D341Med (cell line): ENCODE measurements at regions not wholly inside any gene's neighbourhood (a gene's known extent, or its start where the extent isn't known, plus 50 kb on each side); places are given as distances from the start of the nearest gene placed in this dataset.
"Not testable (repeated sequence)": the region's sequence is repeated elsewhere in the genome, so short reads cannot be mapped to it uniquely, and the experiment has no call there.

Experiments used
- DNase-seq: peaks from one replicate; pipeline ENCODE4 v3.0.0; 2012; ENCODE audit warnings: low spot score

DNA sequence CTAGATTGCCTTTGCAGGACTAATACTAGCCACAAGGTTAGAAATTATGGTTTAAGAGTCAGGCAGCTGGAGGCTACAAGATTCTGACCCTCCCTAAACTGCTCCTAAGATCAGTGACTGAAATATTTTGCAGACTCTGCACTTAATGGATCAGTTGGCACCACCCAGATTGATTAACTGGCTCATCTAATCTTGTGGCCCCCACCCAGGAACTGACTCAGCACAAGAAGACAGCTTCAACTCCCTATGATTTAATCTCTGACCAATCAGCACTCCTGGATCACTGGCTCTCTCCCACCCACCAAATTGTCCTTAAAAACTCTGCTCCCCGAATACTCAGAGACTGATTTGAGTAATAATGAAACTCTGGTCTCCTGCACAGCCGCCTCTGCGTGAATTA lies 145.4 kb upstream of the LCORL start:
- DNase-seq, result no peak

DNA sequence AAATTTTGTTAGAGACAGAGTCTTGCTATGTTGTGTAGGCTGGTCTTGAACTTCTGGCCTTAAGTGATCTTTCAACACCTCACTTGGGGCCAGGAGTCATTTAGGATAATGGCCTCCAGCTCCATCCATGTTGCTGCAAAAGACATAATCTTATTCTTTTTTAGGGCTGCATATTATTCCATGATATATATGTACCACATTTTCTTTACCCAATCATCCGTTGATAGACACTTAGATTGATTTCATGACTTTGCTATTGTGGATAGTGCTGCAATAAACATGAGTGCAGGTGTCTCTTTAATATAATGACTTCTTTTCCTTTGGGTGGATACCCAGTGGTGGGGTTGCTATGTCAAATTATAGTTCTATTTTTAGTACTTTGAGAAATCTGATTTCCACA lies 140.9 kb upstream of the LCORL start:
- DNase-seq, result no peak

DNA sequence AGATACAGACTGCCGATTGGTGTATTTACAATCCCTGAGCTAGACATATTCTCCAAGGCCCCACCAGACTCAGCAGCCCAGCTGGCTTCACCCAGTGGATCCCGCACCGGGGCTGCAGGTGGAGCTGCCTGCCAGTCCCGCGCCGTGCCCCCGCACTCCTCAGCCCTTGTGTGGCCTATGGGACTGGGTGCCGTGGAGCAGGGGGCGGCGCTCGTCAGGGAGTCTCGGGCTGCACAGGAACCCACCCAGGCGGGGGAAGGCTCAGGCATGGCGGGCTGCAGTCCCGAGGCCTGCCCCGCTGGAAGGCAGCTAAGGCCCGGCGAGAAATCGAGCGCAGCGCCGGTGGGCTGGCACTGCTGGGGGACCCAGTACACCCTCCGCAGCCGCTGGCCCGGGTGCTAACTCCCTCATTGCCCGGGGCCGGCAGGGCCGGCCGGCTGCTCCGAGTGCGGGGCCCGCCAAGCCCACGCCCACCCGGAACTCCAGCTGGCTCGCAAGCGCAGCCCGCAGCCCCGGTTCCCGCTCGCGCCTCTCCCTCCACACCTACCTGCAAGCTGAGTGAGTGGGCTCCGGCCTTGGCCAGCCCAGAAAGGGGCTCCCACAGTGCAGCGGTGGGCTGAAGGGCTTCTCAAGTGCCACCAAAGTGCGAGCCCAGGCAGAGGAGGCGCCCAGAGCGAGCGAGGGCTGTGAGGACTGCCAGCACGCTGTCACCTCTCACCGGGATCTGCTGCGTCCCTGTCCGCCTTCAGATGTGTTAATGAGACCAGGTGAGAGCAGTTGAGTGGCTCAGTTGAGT lies 137.8 kb upstream of the LCORL start:
- not testable (repeated sequence) for DNase-seq

DNA sequence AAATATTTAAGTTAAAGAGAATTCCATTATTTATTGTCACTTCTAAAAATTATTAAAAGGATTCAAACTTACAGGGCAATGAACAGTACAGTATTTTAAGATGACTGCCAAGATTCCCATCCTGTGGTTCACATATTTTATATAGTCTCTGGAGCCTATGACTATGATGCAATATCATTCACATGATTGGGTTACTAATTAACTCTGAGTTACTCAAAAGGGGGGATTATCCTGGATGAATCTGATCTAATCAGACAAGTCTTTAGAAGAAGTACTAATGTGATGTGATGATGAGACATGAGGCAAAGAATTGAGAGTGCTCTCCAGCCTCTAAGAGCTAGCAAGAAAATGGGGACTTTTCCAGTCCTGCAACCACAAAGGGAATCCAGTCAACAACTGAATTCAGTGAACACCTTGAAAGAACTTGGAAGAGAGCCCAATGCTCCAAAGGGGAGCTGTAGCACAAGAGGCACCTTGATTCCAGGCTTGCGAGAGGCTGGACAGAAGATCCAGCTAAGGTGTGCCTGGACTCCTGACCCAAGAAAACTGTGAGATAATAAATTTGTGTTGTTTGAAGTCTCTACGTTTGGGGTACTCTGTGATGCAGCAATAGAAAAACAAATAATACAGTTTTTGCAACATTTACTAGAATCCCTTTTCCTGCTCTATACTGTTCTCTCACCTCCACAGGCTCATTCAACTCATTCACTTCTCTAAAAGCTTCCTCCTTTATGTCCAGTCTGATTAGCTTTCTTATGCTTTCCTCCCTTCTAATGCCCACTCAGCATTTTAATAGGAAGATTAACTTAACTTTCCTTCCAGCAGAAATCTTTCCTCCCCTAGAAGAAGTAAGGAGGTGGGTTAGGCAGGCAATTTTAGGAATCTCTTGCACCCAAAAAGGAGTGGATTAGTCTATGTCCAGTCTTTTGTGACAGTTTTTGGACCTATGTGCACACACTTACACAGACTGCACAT lies 133.8 kb upstream of the LCORL start:
- DNase-seq, result peak; percentile 41

DNA sequence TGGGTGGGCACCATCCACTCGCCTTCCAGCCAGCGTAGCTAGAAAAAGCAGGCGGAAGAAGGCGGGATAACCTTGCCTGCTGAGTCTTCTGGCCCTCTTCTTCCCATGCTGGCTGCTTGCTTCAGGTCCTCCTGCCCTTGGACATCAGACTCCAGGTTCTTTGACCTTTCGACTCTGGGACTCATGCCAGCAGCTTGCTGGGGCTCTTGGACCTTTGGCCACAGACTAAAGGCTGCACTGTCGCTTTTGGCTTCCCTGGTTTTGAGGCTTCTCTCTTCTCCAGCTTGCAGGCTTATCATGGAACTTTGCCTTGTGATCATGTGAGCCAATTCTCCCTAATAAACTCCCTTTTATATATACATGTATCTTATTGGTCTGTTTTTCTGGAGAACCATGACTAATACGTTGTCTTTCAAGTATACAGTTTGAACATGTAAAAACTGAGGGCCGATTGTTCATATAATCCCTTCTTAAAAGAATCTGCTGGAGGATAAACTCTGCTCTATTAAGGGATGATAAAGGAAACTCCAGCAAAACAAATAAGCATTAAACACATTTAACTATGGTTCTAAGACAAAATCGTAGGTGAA lies 116.6 kb upstream of the LCORL start:
- no peak for DNase-seq

DNA sequence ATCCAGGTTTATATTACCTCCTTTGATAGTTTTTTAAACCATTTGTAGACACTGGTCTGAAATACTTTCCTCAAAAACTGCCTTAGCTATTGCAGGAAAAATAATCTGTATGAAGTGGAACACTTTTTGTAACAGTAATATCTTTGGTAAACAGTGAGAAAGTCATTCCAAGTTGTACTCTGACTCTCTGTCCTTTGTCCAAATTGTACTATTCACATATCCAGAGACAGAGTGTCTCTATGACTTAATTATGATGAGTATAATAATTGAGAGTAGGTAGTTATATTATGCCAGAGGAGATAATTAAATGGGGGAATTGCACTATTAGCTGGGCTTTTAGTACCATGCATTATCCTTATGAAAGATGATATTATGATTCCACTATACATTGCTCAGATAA lies 112.6 kb upstream of the LCORL start:
- DNase-seq, result no peak

DNA sequence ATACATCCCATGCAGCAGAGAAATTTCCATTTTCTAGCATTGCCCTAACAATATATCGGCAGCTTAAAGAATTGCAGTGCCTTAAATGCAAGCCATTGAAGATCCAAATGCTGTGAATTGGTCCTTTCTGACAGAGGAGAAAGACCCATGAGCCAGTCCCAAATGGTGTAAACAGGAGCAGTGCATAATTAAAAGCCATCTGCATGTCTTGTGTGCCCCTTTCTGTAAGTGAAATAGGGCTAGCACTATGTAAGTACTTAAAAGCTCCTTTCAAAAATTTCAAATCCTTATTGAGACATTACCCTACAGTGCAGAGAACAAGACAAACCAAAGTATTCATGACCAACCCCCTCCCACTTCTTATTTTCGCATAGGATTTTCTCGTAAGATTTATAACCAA lies 108.7 kb upstream of the LCORL start:
- no peak for DNase-seq

DNA sequence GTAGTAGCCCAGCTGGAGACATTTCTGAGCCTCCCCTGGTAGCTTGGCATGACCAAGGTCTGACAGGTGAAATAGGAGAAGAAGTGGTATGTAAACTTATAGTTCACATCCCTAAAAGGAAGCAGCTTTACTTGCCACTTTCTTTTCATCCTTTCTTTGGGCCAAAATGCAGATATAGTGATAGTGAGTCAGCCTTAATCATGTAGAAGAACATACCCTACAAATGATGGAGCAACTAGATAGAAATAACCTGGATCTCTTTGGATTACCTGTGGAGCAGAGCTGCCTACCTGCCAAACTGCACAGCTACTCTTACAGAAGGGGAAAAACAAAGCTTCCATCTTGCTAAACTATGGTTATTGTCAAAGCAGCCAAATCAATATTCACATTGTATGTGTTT lies 106.7 kb upstream of the LCORL start:
- no peak for DNase-seq

DNA sequence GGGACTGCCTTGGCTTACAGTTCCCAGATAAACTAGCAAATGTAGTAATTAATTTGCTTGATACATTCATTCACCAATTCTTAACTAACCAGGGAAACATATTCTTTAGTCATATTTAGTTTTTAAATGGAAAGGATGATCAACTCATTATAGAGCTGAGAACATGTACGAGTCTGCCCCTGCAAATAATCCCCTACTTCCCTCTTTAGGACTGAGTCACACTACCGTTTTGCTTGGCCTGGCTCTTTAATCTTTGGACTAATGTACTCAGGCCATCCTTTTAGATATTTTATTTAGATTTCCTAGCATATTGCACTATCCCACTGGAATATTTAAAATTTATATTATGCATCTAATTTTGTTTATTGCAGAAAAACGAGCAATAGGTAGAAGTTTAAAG lies 105.5 kb upstream of the LCORL start:
- DNase-seq, result no peak

DNA sequence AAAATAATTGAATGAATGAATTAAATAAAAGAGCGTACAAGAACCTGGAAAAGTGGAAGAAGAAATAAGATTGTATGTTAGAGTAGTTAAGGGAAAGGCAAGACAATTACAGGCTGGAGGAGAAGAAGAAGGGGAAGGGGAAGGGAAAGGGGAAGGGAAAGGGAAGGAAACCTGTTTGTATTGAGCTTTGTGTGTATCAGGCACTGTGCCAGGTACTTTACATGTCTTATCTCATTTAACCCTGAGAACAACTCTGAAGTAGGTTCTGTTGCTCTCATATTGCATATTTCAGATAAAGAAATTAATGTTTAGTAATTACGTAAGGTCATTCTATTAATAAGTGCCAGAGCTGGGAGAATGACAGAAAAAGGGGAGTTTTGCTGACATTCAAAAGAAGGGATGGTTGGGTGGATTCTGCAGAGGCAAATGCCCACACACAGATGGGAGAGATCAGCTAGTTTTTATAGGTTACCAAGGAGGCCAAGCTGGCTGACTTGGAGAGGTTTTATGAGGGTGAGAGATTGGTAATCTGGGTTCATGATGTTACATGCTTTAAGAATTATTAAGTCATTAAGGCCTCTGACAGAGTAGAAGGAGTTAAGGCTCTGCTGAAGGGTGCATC lies 92.3 kb upstream of the LCORL start:
- no peak for DNase-seq

DNA sequence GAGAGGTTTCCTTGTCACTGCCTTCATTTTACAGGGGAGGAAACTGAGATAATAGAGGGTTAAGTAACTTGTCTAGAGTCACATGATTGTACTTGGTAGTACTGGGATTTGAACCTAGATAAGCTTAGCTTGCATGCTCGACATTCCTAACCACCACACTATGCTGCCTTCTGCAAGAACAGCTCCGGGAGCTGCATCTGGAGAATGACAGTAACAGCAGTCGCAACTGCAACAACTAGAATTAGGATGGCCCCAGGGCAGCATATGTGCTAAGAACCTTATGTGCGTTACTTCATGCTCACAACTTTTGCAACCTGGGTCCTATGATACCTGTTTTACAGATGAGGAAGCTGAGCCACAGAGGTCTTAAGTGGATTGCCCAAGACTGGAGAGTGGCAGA lies 89.5 kb upstream of the LCORL start:
- DNase-seq, result no peak

DNA sequence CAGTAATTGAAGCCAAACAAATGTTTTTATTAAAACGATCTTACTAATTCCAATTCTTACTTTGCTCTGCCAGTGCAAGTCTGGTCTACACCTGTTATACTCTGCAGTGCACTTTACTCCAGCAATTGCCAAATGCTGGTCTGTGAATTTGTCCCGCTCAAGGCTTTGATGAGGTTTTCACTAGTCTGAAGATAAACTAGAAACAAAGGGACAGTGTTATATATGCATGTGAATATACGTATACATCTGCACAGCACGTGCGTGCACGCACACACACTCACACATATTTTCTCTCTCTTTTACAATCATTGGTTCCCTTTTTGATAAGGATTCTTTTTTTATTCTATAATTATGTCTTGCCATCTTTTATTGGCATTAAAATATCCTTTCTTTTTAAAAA lies 88.5 kb upstream of the LCORL start:
- no peak for DNase-seq

DNA sequence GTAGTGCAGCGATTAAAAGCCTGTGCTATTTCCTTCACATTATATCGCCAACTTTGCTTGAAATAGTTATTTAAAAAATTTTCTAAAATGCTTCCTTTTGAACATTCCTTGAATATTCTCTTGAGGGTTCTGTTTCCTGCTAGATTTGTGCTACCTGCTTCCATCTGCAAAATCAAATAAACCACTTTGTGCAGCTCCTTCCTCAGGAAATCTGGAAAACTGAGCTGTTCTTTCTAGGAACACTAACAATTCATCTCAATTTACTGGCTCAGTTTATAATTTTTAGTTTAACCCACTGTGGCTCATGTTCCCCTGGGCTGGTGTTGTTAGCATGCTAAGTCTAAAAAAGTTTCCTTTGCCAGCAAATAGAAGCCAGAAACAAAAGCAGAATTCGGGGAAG lies 88.1 kb upstream of the LCORL start:
- no peak for DNase-seq

DNA sequence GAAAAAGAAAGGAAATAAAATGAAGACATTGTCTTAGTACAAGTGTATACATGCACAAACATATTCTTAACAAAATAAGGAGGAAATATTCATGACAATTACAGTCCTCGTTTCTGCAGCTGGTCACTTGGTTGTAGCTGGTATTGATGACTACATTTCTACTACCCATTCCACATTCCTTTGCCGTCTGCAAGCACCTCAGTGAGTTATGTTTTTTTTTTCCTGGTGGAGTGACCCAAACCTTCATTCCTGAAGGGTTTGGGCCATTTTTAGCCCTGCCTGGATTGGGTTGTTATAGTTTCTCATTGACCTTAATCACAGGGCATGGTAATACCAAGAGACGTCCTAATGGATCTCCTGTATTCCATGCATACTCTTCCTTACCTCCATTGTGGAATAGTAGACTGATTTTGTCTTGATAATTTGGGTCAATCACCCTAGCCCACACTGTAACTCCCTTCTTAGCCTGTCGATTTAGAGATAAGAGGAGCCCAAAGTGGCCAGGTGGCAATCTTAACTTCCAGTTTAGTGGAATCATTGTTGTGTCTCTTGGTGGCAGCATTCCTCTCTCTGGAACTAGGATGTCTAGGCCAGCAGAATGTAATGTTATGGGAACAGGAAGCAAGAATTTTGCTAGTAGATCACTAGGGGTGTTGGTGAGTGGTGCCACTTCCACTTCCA lies 86.4 kb upstream of the LCORL start:
- DNase-seq, result not testable (repeated sequence)

DNA sequence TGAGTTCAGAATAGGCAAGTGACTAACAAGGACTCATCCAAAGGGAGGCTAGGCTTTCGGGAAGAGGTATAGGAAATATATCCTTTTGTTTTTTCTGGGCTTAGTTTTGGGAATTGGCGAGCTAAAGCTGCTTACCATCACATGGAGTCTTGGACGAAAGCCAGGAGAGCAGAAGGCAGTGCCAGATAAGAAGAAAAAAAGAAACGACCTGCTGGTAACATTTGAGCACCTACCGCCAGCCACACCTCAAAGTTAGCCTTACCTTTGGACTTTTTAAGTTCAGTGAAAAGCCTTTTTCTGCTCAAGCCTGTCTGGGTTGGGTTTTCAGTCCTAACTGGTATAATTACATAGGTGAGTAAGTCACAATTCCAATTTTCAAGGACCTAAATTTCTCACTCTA lies 85.1 kb upstream of the LCORL start:
- DNase-seq, result peak; percentile 62

DNA sequence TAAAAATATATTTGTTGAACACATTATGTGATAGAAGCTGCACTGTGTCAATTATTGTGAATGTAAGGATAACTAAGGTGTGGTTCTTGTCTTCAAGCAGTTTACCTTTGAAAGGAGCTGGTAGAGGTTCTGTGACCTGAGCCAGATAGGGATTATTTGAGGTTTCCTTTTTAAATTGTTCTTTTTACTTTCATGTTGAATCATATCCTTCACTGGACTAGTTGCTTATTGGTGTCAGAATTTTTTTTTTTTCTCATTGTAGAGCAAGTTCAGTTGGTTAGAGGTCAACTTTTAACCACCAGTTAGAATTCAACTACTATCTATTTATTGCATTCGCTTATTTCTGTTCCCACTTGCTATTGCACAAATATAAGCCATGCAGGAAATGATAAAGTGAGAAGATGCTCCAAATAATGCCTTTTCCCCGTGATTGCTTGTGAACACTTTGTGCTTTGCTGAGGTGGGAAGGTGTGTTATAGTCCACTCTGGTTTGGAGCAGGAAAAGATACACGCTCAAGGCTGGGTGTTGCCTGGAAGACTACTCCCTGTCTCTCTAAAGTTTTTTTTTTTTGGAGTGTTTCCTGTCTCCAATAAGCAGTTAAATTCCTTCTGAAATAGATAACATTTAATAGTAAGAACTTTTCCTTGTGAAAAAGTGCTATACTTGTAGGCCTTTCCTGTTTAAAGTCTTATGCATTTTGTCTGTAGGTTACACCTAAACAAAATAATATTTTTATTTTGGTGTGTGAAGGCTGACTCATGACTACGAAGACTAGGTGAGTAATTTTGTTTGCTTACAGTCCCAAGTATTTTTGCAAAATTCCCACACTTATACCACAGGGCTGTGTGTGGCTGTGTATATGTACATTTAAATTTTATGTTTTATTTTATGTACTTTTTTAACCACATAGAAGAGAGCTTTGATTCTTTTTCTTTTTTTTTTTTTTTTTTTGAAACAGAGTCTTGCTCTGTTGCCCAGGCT lies 83.8 kb upstream of the LCORL start:
- DNase-seq, result no peak

DNA sequence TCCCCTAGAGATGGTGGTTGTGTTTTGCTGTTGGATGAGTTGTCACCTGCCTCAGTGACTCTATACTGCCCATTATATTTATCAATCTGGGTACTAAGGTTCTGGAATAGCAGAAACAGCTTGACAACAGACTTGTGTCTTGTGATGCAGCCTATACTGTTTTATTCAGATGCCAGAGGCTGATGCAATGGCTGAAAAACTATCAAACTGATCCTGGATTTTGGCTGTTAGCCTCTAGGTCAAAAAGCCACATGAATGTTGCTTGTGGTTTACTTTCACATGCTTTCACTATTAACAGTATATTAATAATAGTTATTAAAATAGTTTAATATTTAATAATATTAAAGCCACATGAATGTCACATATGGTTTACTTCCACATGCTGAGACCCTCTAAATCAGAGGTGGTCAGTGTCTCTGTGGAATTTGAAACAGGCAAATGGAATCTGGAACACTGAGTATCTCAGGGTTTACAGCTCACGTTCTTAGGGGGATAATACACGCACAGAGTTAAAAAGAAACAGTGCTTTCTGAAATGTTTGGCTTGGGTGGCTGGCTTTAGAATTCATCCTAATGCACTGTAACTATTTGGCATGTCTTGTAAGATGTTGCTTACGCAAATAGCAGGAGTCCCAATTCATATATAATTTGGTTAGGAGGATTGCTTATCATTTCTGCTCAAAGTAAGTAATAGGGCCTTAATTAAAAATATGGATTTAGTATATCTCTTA lies 82.5 kb upstream of the LCORL start:
- DNase-seq, result no peak

DNA sequence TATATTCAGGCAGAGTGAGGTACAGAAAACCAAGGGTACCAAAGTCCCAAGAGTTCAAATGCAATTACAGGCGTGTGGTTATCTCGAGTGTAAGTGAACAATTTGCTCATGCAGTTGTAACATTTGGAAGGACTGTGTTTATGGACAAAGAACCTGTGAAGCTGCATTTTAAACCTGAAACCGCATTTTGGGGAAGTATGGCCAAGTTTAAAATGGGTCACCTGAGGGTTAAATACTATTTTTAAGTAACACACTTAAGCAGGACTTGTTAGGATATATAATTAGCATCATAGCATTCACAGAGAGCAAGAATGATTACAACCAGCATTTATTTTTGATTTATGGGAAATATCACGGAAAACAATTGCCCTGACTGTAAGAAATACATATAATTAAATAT lies 79.1 kb upstream of the LCORL start:
- DNase-seq, result no peak

DNA sequence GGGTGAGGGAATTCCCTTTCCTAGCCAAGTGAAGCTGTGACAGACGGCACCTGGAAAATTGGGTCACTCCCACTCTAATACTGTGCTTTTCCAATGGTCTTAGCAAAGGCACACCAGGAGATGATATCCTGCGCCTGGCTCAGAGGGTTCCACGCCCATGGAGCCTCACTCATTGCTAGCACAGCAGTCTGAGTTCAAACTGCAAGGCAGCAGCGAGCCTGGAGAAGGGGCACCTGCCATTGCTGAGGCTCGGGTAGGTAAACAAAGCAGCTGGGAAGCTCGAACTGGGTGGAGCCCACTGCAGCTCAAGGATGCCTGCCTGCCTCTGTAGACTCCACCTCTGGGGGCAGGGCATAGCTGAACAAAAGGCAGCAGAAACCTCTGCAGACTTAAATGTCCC lies 68.9 kb upstream of the LCORL start:
- DNase-seq, result not testable (repeated sequence)

DNA sequence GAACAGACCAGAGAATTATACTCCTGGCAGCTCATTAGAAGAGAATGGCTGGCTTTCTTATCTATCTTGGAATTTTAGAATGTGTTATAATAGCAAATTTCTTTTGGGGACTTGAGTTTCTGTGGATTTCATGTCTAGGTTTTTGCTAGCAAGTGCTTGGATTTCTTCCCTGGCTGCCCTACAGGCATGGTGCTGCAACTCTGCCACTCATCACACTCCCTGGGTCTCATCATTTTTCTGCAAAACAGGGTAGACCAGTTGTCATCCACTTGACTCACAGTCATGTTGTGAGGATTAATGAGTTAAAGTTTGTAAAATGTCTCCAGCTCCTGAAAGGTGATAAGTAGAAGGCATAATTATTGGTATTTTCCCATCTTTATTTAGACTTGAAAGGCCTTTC lies 60.7 kb upstream of the LCORL start:
- DNase-seq, result no peak
